Spleen (tissue), 11 donors: ENCODE measurements at regions not wholly inside any gene's neighbourhood (a gene's known extent, or its start where the extent isn't known, plus 50 kb on each side); places are given as distances from the start of the nearest gene placed in this dataset.
A peak's percentile ranks its signal among the peaks of the same experiment; 100 is the strongest.

Experiments used
- DNase-seq: peaks from one replicate; pipeline ENCODE4 v3.0.0-alpha.2; 2020
- H3K27ac ChIP-seq, 8 donors: fragments of 200-600 bp; sonication (generic) in 7 of 8; 1 replicate in 4 of 8; 2 replicates in 4 of 8; pipeline versions ENCODE4 v1.5.0 to v1.8.0; 2016 to 2021; ENCODE audit warnings: inconsistent platforms in 4 of 8, mild to moderate bottlenecking in 4 of 8, moderate library complexity in 1 of 8
- H3K27me3 ChIP-seq, 7 donors: fragments of 200-600 bp; sonication (generic) in 6 of 7; replicated peaks in 1 of 7; 1 replicate in 4 of 7; 2 replicates in 3 of 7; pipeline versions ENCODE4 v1.5.0 to v1.8.0; 2016 to 2021; ENCODE audit warnings: inconsistent platforms in 3 of 7, mild to moderate bottlenecking in 1 of 7
- H3K36me3 ChIP-seq, 6 donors: fragments of 200-600 bp; sonication (generic) in 5 of 6; 1 replicate in 4 of 6; 2 replicates in 2 of 6; pipeline versions ENCODE4 v1.5.0 to v1.8.0; 2016 to 2021; ENCODE audit warnings: inconsistent platforms in 2 of 6
- H3K4me1 ChIP-seq, 6 donors: fragments of 200-600 bp; sonication (generic) in 5 of 6; 1 replicate in 3 of 6; 2 replicates in 3 of 6; pipeline versions ENCODE4 v1.5.0 to v1.8.0; 2016 to 2021; ENCODE audit warnings: inconsistent platforms in 3 of 6
- H3K4me3 ChIP-seq, 8 donors: fragments of 200-600 bp; sonication (generic) in 7 of 8; 1 replicate in 4 of 8; 2 replicates in 4 of 8; pipeline versions ENCODE4 v1.5.0 to v1.8.0; 2016 to 2021; ENCODE audit warnings: inconsistent platforms in 4 of 8, mild to moderate bottlenecking in 4 of 8, moderate library complexity in 2 of 8
- H3K9me3 ChIP-seq, 8 donors: fragments of 200-600 bp; sonication (generic) in 7 of 8; 1 replicate in 4 of 8; 2 replicates in 4 of 8; pipeline versions ENCODE4 v1.5.0 to v1.8.0; 2016 to 2021; ENCODE audit warnings: inconsistent platforms in 4 of 8
- POLR2A ChIP-seq, 3 donors: fragments of 450-650 bp; IDR thresholded peaks; one replicate each; pipeline ENCODE4 v1.5.1; 2017; ENCODE audit warnings: antibody characterized with exemption in 3 of 3, mild to moderate bottlenecking in 1 of 3
- POLR2AphosphoS5 ChIP-seq, 3 donors: sonication (generic); formaldehyde crosslinking; IDR thresholded peaks; one replicate each; pipeline ENCODE4 v1.5.1; 2017; ENCODE audit warnings: antibody characterized with exemption in 3 of 3
- WGBS, 5 donors: extraction: QIAGEN DNeasy Blood & Tissue Kit in 3 of 5; methylation state at CpG; one replicate each; pipeline versions ENCODE4 v1.1.5 to v1.1.7; 2013 to 2018; 5-methylcytosine and 5-hydroxymethylcytosine counted together
- intact Hi-C: fragments of 100-400 bp; cut with DNase I; formaldehyde crosslinking; loops from one replicate; pipeline ENCODE4 v1.15.0; 2023; ENCODE audit warnings: low total_unique reads
- TF ChIP-seq, protein P1 (sequence below), 11 experiments: fragments of 200-600 bp in 7 of 11; fragments of 450-650 bp in 4 of 11; sonication (generic) in 4 of 11; IDR thresholded peaks in 8 of 11; conservative IDR thresholded peaks in 3 of 11; 1 replicate in 7 of 11; 2 replicates in 4 of 11; pipeline versions ENCODE4 v1.4.0 to v1.8.0; 2016 to 2021; ENCODE audit warnings: antibody characterized with exemption in 11 of 11, inconsistent platforms in 4 of 11, mild to moderate bottlenecking in 1 of 11
- donor health status: healthy with polysubstance abuse.
- donor health status: DM: no; HTN: no; CAD: no; lungs with moderate emphysema.
- donor health status: DM: no; HTN: no; CAD: no.
- donor health status: Bipolar disorder and iron deficiency.
- donor health status: healthy.
- donor health status: DM: no; HTN: no; CAD: no.
- donor health status: DM: yes; HTN: yes; CAD: no.

DNA sequence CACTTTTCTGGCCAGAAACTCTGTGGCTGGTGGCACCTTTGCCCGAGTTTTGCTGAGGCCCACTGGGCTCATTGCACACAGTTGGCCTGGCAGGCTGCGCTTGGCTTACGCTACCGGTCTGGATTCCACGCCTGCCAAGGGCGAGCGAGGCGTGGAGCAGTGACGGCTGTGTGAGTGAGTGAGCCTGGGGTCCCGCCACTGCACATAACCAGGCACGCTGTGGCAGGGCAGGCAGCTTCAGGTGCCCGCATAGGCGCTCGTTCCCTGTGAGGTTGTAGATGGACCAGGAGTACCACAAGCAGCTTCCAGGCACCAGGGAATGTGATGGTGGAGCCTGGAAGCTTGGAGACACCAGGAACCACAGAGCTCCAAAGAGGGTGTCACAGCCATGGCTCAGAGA lies 190.1 kb upstream of the DEFB112 start:
- Histone ChIP-seq H3K4me1 (no peaks in the 10 kb centered on the region), H3K9me3 (peaks cover 0 to 12% (median 0%) of the 10 kb centered on the region in 8 donors), H3K36me3 (no peaks in the 10 kb centered on the region), H3K4me3 (no peak overlapping the region), H3K27me3 (no peaks in the 10 kb centered on the region), H3K27ac (no peak overlapping the region)
- DNase-seq = peak; percentile 59
- intact Hi-C loops = no loop called here
- WGBS, 5 donors = 90 to 94% (median 92%) methylated on average over 11 to 14 of the region's 14 CpGs
- TF ChIP-seq POLR2A (IDR thresholded peaks at IDR 0.05) (no peak), POLR2AphosphoS5 (IDR thresholded peaks at IDR 0.05) (no peak)
- TF ChIP-seq, protein P1, sequence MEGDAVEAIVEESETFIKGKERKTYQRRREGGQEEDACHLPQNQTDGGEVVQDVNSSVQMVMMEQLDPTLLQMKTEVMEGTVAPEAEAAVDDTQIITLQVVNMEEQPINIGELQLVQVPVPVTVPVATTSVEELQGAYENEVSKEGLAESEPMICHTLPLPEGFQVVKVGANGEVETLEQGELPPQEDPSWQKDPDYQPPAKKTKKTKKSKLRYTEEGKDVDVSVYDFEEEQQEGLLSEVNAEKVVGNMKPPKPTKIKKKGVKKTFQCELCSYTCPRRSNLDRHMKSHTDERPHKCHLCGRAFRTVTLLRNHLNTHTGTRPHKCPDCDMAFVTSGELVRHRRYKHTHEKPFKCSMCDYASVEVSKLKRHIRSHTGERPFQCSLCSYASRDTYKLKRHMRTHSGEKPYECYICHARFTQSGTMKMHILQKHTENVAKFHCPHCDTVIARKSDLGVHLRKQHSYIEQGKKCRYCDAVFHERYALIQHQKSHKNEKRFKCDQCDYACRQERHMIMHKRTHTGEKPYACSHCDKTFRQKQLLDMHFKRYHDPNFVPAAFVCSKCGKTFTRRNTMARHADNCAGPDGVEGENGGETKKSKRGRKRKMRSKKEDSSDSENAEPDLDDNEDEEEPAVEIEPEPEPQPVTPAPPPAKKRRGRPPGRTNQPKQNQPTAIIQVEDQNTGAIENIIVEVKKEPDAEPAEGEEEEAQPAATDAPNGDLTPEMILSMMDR (IDR thresholded peaks at IDR 0.05 in 8 of 11, conservative IDR thresholded peaks at IDR 0.05 in 3 of 11) = no peak

DNA sequence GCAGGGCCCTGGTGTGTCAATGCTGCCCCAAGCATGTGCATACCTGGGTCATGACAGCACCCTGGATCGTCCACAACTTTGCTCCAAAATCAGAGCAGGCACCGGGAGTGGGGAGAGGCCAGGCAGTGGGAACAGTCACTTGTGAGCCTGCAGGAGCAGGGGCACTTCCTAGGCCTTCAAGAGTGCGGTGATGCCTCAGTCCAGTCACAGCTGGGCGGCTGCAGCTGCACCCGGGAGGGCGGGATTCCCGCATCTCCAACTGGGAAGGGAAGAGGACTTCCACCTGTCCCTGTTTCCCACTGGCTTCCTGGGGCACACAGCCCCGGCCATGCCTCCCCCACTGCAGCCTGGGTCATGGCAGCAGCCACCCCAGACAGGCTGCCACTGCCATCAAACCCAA lies 191.3 kb upstream of the DEFB112 start:
- no peak overlapping the region for H3K4me3 ChIP-seq
- peaks cover 0 to 12% (median 0%) of the 10 kb centered on the region in 8 donors for H3K9me3 ChIP-seq
- TF ChIP-seq, protein P1 (IDR thresholded peaks at IDR 0.05 in 8 of 11, conservative IDR thresholded peaks at IDR 0.05 in 3 of 11) = no peak
- no peak for TF ChIP-seq POLR2A (IDR thresholded peaks at IDR 0.05)
- TF ChIP-seq POLR2AphosphoS5 (IDR thresholded peaks at IDR 0.05) = no peak
- peak; percentile 69 for DNase-seq
- H3K36me3 ChIP-seq = no peaks in the 10 kb centered on the region
- no peaks in the 10 kb centered on the region for H3K4me1 ChIP-seq
- no peaks in the 10 kb centered on the region for H3K27me3 ChIP-seq
- 60 to 92% (median 85%) methylated on average over 1 to 8 of the region's 8 CpGs for WGBS, 5 donors
- intact Hi-C loops = no loop called here
- no peak overlapping the region for H3K27ac ChIP-seq

DNA sequence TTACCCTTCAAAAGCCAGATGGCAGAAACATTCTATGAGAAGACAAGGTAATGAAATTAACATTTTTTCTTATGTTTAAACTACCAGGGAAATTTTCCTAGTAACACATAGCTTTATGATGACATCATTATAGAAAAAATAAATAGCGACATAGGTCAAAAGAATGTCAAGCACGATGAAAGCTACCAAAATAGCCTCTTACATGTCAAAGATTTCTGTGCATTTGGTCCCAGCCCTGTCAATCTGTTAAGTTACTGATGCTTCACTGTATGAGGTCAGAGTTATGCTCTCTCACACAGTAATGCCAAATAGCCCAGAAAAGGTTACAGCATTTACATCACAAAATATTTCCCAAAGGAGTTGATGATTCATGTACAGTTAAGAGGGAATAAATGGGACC lies 199.8 kb upstream of the DEFB112 start:
- H3K27me3 ChIP-seq = no peaks in the 10 kb centered on the region
- H3K27ac ChIP-seq = no peak overlapping the region
- peaks cover 0 to 8% (median 0%) of the 10 kb centered on the region in 8 donors for H3K9me3 ChIP-seq
- H3K4me1 ChIP-seq = no peaks in the 10 kb centered on the region
- DNase-seq = no peak
- no peak overlapping the region for H3K4me3 ChIP-seq
- TF ChIP-seq, protein P1 (IDR thresholded peaks at IDR 0.05 in 8 of 11, conservative IDR thresholded peaks at IDR 0.05 in 3 of 11) = no peak
- TF ChIP-seq POLR2A (IDR thresholded peaks at IDR 0.05) (no peak), POLR2AphosphoS5 (IDR thresholded peaks at IDR 0.05) (no peak)
- intact Hi-C loops = no loop called here
- H3K36me3 ChIP-seq = no peaks in the 10 kb centered on the region
- WGBS, 5 donors = 38 to 68% (median 64%) methylated on average over 2 of the region's 2 CpGs

DNA sequence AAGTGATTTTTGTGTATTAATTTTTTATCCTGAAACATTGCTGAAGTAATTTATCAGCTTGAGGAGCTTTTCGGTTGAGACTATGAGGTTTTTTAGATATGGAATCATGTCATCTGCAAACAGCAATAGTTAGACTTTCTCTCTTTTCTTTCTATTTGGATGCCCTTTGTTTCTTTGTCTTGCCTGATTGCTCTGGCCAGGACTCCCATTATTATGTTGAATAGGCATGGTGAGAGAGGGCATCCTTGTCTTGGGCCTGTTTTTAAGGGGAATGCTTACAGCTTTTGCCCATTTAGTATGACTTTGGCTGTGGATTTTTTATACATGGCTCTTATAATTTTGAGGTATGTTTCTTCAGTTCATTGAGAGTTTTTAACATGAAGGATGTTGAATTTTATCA lies 207.6 kb upstream of the DEFB112 start:
- Histone ChIP-seq H3K36me3 (no peaks in the 10 kb centered on the region), H3K27me3 (no peaks in the 10 kb centered on the region), H3K4me1 (no peaks in the 10 kb centered on the region), H3K4me3 (no peak overlapping the region), H3K27ac (no peak overlapping the region), H3K9me3 (peaks cover 0 to 42% (median 7%) of the 10 kb centered on the region in 8 donors)
- intact Hi-C loops = no loop called here
- TF ChIP-seq POLR2A (IDR thresholded peaks at IDR 0.05) = no peak
- no peak for TF ChIP-seq POLR2AphosphoS5 (IDR thresholded peaks at IDR 0.05)
- TF ChIP-seq, protein P1 (IDR thresholded peaks at IDR 0.05 in 8 of 11, conservative IDR thresholded peaks at IDR 0.05 in 3 of 11) = no peak
- WGBS, 5 donors = 87 to 97% (median 91%) methylated on average over 1 of the region's 1 CpG
- DNase-seq = no peak
